Esophagus squamous epithelium (tissue), 5 donors: ENCODE measurements at regions not wholly inside any gene's neighbourhood (a gene's known extent, or its start where the extent isn't known, plus 50 kb on each side); places are given as distances from the start of the nearest gene placed in this dataset.

Experiments
- DNase-seq: peaks from one replicate; lab custom pipeline; 2025; lab: John Stamatoyannopoulos, UW
- H3K27ac ChIP-seq, 4 donors: fragments of 200-600 bp; sonication (generic); one replicate each; pipeline ENCODE4 v1.5.1; 2016 to 2019; ENCODE audit warnings: mild to moderate bottlenecking in 1 of 4
- H3K27me3 ChIP-seq, 4 donors: fragments of 200-600 bp; sonication (generic); 1 replicate in 3 of 4; 2 replicates in 1 of 4; pipeline versions ENCODE4 v1.5.1 to v1.6.0; 2017 to 2021; ENCODE audit warnings: antibody characterized with exemption in 1 of 4
- H3K36me3 ChIP-seq, 3 donors: fragments of 200-600 bp; sonication (generic); one replicate each; pipeline ENCODE4 v1.5.1; 2016 to 2019
- H3K4me1 ChIP-seq, 3 donors: fragments of 200-600 bp; sonication (generic); one replicate each; pipeline ENCODE4 v1.5.1; 2017 to 2019
- H3K4me3 ChIP-seq, 4 donors: fragments of 200-600 bp; sonication (generic); 1 replicate in 3 of 4; 2 replicates in 1 of 4; pipeline ENCODE4 v1.5.1; 2016 to 2019; ENCODE audit warnings: mild to moderate bottlenecking in 2 of 4, moderate library complexity in 1 of 4
- H3K9me3 ChIP-seq, 3 donors: fragments of 200-600 bp; sonication (generic); one replicate each; pipeline ENCODE4 v1.5.1; 2016 to 2019
- POLR2A ChIP-seq, 4 donors: fragments of 450-650 bp; IDR thresholded peaks; one replicate each; pipeline ENCODE4 v1.6.1; 2017; ENCODE audit warnings: antibody characterized with exemption in 4 of 4, mild to moderate bottlenecking in 4 of 4, moderate library complexity in 3 of 4
- WGBS, 2 donors: methylation state at CpG; one replicate each; pipeline ENCODE4 v1.1.5; 2018; 5-methylcytosine and 5-hydroxymethylcytosine counted together
- intact Hi-C: fragments of 100-400 bp; cut with DNase I; formaldehyde crosslinking; loops from one replicate; pipeline ENCODE4 v1.15.0; 2022
- TF ChIP-seq, protein P1 (sequence below), 6 experiments: fragments of 450-650 bp in 4 of 6; fragments of 200-600 bp in 2 of 6; sonication (generic) in 2 of 6; IDR thresholded peaks; one replicate each; pipeline ENCODE4 v1.5.1; 2016 to 2019; ENCODE audit warnings: antibody characterized with exemption in 6 of 6, mild to moderate bottlenecking in 4 of 6, moderate library complexity in 4 of 6
- donor health status: DM: yes; HTN: yes; CAD: no.

DNA sequence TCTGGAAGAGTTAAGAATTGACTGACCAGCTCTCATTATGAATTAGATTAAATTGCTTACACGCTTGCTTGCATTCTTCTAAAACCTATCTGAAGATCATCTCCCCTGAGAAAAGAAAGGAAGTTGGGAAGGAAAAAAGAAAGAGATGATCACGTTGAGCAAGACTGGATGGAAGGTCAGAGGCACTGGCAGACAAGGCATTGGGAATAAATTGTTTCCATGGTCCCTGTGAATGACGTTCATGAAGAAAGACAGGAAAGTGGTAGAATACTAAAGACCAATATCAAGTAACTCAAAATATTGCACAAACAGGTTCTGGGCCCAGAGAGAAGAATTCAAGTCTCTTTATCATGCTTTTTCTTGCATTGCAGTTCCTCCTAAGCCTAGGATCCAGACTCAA lies 1045.4 kb upstream of the MAP3K7 start:
- TF ChIP-seq, protein P1, sequence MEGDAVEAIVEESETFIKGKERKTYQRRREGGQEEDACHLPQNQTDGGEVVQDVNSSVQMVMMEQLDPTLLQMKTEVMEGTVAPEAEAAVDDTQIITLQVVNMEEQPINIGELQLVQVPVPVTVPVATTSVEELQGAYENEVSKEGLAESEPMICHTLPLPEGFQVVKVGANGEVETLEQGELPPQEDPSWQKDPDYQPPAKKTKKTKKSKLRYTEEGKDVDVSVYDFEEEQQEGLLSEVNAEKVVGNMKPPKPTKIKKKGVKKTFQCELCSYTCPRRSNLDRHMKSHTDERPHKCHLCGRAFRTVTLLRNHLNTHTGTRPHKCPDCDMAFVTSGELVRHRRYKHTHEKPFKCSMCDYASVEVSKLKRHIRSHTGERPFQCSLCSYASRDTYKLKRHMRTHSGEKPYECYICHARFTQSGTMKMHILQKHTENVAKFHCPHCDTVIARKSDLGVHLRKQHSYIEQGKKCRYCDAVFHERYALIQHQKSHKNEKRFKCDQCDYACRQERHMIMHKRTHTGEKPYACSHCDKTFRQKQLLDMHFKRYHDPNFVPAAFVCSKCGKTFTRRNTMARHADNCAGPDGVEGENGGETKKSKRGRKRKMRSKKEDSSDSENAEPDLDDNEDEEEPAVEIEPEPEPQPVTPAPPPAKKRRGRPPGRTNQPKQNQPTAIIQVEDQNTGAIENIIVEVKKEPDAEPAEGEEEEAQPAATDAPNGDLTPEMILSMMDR (IDR thresholded peaks at IDR 0.05): no peak
- no peak for TF ChIP-seq POLR2A (IDR thresholded peaks at IDR 0.05)
- no peak overlapping the region for H3K4me3 ChIP-seq
- intact Hi-C loops: no loop called here
- no peak overlapping the region for H3K27ac ChIP-seq
- H3K4me1 ChIP-seq: no peaks in the 10 kb centered on the region
- 64 to 76% methylated on average over 3 of the region's 3 CpGs for WGBS, 2 donors
- H3K36me3 ChIP-seq: no peaks in the 10 kb centered on the region
- H3K9me3 ChIP-seq: no peaks in the 10 kb centered on the region
- no peaks in the 10 kb centered on the region for H3K27me3 ChIP-seq
- DNase-seq: no peak

DNA sequence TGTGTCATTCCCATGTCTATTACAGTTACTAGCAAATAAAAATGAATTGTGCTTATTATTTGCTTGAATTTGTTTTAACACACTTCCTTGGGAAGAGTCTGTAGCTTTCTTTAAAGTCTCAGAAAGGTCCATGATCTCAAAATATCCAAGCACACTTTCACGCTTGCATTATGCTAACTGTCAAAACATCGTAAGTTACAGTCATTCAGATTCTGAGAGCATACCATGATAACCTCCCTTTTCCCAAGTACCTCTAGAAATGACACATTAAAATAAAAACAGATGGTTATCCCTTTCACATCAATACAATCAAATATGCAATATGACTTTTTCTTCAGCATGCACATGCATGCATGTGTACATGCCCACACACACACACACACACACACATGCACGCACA lies 1044.4 kb upstream of the MAP3K7 start:
- 85 to 88% methylated on average over 3 of the region's 3 CpGs for WGBS, 2 donors
- no peak for DNase-seq
- Histone ChIP-seq H3K4me3 (no peak overlapping the region), H3K27me3 (no peaks in the 10 kb centered on the region), H3K36me3 (no peaks in the 10 kb centered on the region), H3K27ac (no peak overlapping the region), H3K9me3 (no peaks in the 10 kb centered on the region), H3K4me1 (no peaks in the 10 kb centered on the region)
- intact Hi-C loops: no loop called here
- TF ChIP-seq, protein P1 (IDR thresholded peaks at IDR 0.05): no peak
- TF ChIP-seq POLR2A (IDR thresholded peaks at IDR 0.05): no peak

DNA sequence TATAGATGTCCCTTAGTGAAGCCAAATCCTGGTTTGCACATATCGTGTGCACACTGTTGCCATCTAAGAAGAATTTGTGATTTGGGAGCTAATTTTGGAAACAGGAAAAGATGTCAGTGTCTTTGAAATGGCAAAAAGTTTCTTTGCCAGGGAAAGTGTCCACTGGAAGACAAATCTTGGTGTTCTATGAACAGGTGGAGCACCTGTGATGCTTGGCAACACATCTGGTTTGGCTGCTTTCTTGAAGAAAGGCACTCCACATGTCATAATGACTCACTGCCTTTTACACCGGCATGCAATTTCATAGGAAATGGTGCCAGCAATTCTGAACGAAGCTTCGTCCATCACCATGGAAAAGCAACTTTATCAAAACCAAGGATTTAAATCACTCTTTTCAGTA lies 1040.0 kb upstream of the MAP3K7 start:
- TF ChIP-seq, protein P1 (IDR thresholded peaks at IDR 0.05): no peak
- TF ChIP-seq POLR2A (IDR thresholded peaks at IDR 0.05): no peak
- 50 to 61% methylated on average over 4 of the region's 4 CpGs for WGBS, 2 donors
- Histone ChIP-seq H3K27me3 (no peaks in the 10 kb centered on the region), H3K4me1 (no peaks in the 10 kb centered on the region), H3K4me3 (no peak overlapping the region), H3K27ac (no peak overlapping the region), H3K9me3 (no peaks in the 10 kb centered on the region), H3K36me3 (no peaks in the 10 kb centered on the region)
- DNase-seq: no peak
- intact Hi-C loops: no loop called here

DNA sequence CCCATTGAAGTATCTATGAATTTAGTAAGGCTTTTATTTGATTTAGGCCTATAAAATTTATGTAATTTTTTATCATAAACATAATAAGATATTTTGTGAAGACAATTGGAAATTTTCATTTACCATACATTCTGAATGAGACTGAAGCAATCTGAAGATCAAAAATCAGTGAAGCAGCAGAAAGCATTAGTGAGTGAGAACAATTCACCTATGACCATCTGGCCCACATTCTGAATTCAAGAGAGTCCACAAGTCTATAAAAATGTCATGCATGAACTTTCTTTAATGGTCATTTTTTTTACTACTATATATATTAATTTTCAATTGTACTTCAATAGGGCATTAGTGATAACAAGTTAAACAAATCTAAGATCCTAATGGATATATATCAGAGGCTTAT lies 1026.6 kb upstream of the MAP3K7 start:
- Histone ChIP-seq H3K27ac (no peak overlapping the region), H3K9me3 (no peaks in the 10 kb centered on the region), H3K4me1 (no peaks in the 10 kb centered on the region), H3K36me3 (no peaks in the 10 kb centered on the region), H3K4me3 (no peak overlapping the region), H3K27me3 (no peaks in the 10 kb centered on the region)
- DNase-seq: no peak
- intact Hi-C loops: no loop called here
- TF ChIP-seq POLR2A (IDR thresholded peaks at IDR 0.05): no peak
- TF ChIP-seq, protein P1 (IDR thresholded peaks at IDR 0.05): no peak

DNA sequence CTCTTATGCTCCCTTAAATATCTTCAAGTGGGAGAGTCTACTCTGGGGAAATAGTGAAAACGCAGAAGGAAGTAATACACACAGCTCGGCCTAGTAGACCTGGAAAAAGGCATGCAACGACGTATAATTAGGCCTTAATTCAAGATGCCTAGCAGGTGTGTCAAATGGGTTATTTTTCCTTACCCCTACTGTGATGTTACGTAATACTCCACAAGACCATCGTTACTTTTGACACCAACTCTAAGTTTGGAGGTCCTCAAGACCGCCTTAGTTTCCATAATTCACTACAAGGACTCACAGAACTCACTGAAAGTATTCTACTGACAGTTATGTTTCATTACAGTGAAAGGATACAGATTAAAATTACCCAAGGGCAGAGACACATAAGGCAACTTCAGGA lies 1024.3 kb upstream of the MAP3K7 start:
- no peak for DNase-seq
- WGBS, 2 donors: 79 to 80% methylated on average over 7 of the region's 7 CpGs

More for the DNA sequence above, 1024.3 kb upstream of the MAP3K7 start:
- Histone ChIP-seq H3K4me3 (no peak overlapping the region), H3K36me3 (no peaks in the 10 kb centered on the region), H3K4me1 (no peaks in the 10 kb centered on the region), H3K27me3 (no peaks in the 10 kb centered on the region), H3K9me3 (no peaks in the 10 kb centered on the region), H3K27ac (no peak overlapping the region)
- intact Hi-C loops: no loop called here
- TF ChIP-seq POLR2A (IDR thresholded peaks at IDR 0.05): no peak
- TF ChIP-seq, protein P1 (IDR thresholded peaks at IDR 0.05): no peak
